Stimulated activated CD4-positive, alpha-beta T cell treated with anti-CD3 and anti-CD28 coated beads, Interleukin-4, amount 100 ng/mL, for 48 hours (primary cell): ENCODE measurements at regions not wholly inside any gene's neighbourhood (a gene's known extent, or its start where the extent isn't known, plus 50 kb on each side); places are given as distances from the start of the nearest gene placed in this dataset.

Experiments used
- DNase-seq, 2 donors: peaks; one replicate each; pipeline ENCODE4 v3.0.0-alpha.2; 2020; ENCODE audit warnings: low read depth in 2 of 2

- DNase-seq, result no peak
Measured at GRCh38 chr7:70986297-70986696, 145.6 kb upstream of the GALNT17 start.

- DNase-seq, result no peak
Measured at GRCh38 chr7:70994176-70994575, 137.8 kb upstream of the GALNT17 start.

- no peak for DNase-seq
Measured at GRCh38 chr7:70997261-70997660, 134.7 kb upstream of the GALNT17 start.

- no peak for DNase-seq
Measured at GRCh38 chr7:71005109-71005508, 126.8 kb upstream of the GALNT17 start.

GRCh38 chr7:71009636-71010035, 122.3 kb upstream of the GALNT17 start:
- DNase-seq, result no peak

- no peak for DNase-seq
Measured at GRCh38 chr7:71015252-71015900, 116.6 kb upstream of the GALNT17 start.

- no peak for DNase-seq
Measured at GRCh38 chr7:71016401-71016800, 115.5 kb upstream of the GALNT17 start.

- no peak for DNase-seq
Measured at GRCh38 chr7:71017602-71018001, 114.3 kb upstream of the GALNT17 start.

GRCh38 chr7:71019706-71020105, 112.2 kb upstream of the GALNT17 start:
- no peak for DNase-seq

GRCh38 chr7:71021131-71021530, 110.8 kb upstream of the GALNT17 start:
- no peak for DNase-seq

GRCh38 chr7:71026680-71027079, 105.3 kb upstream of the GALNT17 start:
- DNase-seq, result no peak

- DNase-seq, result no peak
Measured at GRCh38 chr7:71034243-71034642, 97.7 kb upstream of the GALNT17 start.

- no peak for DNase-seq
Measured at GRCh38 chr7:71042591-71042990, 89.4 kb upstream of the GALNT17 start.

GRCh38 chr7:71050492-71050891, 81.5 kb upstream of the GALNT17 start:
- no peak for DNase-seq

- DNase-seq, result no peak
Measured at GRCh38 chr7:71055504-71055903, 76.4 kb upstream of the GALNT17 start.

GRCh38 chr7:71077743-71078476, 54.0 kb upstream of the GALNT17 start:
- DNase-seq, result no peak
